ENCODE measurements at regions not wholly inside any gene's neighbourhood (a gene's known extent, or its start where the extent isn't known, plus 50 kb on each side); places are given as distances from the start of the nearest gene placed in this dataset.

DNA sequence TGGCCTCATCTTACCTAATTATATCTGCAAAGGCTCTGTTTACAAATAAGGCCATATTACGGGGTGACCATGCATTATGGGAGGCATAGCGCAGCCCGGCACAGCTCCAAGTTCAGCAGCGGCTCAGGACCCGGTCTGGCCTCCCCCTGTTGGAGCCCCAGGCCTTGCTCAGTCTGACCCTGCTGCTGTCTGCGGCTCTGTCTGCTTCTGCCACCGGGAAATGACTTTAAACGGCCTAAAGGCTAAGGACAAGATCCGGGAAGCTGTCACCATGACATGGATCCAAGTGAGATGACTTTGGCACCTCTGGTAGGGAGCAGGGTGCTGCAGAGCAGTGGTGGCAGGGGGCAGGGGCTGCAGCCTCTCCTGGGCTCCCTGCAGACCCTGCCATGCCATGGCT, 140.6 kb upstream of the GSE1 start:
- Histone ChIP-seq H3K36me3 (ENCODE audit: control insufficient read depth, low read length) (no peaks in the 10 kb centered on the region), H3K9me2 (replicated peaks; ENCODE audit: control insufficient read depth, low read length) (no peaks in the 10 kb centered on the region), H3K4me2 (ENCODE audit: low read length) (no peak overlapping the region), H3F3A (ENCODE audit: control insufficient read depth, insufficient read depth) (no peaks in the 10 kb centered on the region), H3K27ac (ENCODE audit: low read depth, low read length) (no peak overlapping the region), H3K4me1 (ENCODE audit: control insufficient read depth, low read length) (no peaks in the 10 kb centered on the region), H3K9me3 (ENCODE audit: control insufficient read depth, insufficient read depth, low read length) (no peaks in the 10 kb centered on the region), H3K4me3 (ENCODE audit: low read length) (no peak overlapping the region), H4K20me1 (ENCODE audit: control insufficient read depth, insufficient read depth, low read depth, low read length) (no peaks in the 10 kb centered on the region), H3K27me3 (ENCODE audit: control insufficient read depth, low read length) (peaks cover 12% of the 10 kb centered on the region), H3K79me2 (ENCODE audit: control insufficient read depth, low read length) (no peaks in the 10 kb centered on the region)
- TF ChIP-seq EZH2phosphoT487 (IDR thresholded peaks at IDR 0.05; ENCODE audit: borderline replicate concordance, low read length) = no peak
- TF ChIP-seq, protein P1, sequence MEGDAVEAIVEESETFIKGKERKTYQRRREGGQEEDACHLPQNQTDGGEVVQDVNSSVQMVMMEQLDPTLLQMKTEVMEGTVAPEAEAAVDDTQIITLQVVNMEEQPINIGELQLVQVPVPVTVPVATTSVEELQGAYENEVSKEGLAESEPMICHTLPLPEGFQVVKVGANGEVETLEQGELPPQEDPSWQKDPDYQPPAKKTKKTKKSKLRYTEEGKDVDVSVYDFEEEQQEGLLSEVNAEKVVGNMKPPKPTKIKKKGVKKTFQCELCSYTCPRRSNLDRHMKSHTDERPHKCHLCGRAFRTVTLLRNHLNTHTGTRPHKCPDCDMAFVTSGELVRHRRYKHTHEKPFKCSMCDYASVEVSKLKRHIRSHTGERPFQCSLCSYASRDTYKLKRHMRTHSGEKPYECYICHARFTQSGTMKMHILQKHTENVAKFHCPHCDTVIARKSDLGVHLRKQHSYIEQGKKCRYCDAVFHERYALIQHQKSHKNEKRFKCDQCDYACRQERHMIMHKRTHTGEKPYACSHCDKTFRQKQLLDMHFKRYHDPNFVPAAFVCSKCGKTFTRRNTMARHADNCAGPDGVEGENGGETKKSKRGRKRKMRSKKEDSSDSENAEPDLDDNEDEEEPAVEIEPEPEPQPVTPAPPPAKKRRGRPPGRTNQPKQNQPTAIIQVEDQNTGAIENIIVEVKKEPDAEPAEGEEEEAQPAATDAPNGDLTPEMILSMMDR (IDR thresholded peaks at IDR 0.05; ENCODE audit: low read depth, low read length, poor library complexity, severe bottlenecking) = no peak

DNA sequence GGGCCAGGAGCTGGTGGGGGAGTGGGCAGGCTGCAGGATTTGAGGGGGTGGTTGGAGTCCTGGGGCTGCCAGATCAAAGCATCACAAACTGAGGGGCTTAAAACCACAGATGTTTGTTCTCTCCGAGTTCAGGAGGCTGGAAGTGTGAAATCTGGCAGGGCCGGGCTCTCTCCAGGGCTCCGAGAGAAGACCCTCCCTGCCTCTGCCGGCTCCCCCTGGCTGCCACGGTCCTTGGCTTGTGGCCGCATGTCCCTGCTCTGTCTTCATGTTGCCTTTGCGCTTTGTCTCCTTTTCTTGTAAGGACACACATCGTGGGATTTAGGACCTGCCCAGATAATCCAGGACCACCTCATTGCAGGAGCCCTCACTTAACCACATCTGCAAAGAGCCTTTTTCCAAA, 139.8 kb upstream of the GSE1 start:
- no peaks in the 10 kb centered on the region for H3K9me3 ChIP-seq (ENCODE audit: control insufficient read depth, insufficient read depth, low read length)
- H3F3A ChIP-seq (ENCODE audit: control insufficient read depth, insufficient read depth) = no peaks in the 10 kb centered on the region
- H4K20me1 ChIP-seq (ENCODE audit: control insufficient read depth, insufficient read depth, low read depth, low read length) = no peaks in the 10 kb centered on the region
- H3K27me3 ChIP-seq (ENCODE audit: control insufficient read depth, low read length) = peaks cover 12% of the 10 kb centered on the region
- TF ChIP-seq EZH2phosphoT487 (IDR thresholded peaks at IDR 0.05; ENCODE audit: borderline replicate concordance, low read length) = no peak
- TF ChIP-seq, protein P1 (IDR thresholded peaks at IDR 0.05; ENCODE audit: low read depth, low read length, poor library complexity, severe bottlenecking) = no peak
- H3K9me2 ChIP-seq (replicated peaks; ENCODE audit: control insufficient read depth, low read length) = no peaks in the 10 kb centered on the region
- H3K36me3 ChIP-seq (ENCODE audit: control insufficient read depth, low read length) = no peaks in the 10 kb centered on the region
- no peak overlapping the region for H3K27ac ChIP-seq (ENCODE audit: low read depth, low read length)
- no peak overlapping the region for H3K4me2 ChIP-seq (ENCODE audit: low read length)
- H3K4me3 ChIP-seq (ENCODE audit: low read length) = no peak overlapping the region
- H3K4me1 ChIP-seq (ENCODE audit: control insufficient read depth, low read length) = no peaks in the 10 kb centered on the region
- H3K79me2 ChIP-seq (ENCODE audit: control insufficient read depth, low read length) = no peaks in the 10 kb centered on the region

DNA sequence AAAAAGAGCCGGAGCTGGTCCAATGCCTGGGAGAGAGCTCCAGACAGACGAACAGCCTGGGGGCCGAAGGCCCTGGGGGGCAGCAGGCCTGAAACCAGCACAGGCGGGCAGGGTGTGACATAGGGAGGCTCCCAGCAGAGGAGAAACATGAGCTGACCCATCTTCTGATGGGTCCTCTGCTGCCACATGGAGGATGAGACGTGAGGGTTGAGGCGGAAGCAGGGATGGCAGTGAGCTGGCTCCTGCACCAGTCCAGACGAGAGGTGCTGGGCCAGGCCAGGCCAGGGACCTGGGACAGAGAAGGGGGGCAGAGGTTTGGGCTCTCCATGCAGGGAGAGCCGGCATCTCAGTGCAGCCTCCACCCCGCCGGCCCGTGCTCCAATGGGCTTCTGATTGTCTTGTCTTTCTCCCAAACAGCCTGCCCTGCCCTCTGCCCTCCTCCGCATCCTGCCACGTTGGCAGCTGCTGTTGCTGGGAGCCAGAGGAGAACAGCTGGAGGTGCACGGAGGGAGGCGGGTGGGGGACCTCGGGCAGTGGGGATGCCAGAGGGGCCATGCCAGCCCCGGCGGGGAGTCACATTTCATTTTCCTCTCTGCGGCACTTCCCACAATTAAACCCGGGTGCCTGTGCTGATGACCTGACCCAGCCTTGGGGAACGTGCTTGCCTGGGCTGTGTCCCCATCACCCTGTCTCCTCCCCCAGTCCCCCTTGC, 139.1 kb upstream of the GSE1 start:
- Histone ChIP-seq H3K79me2 (ENCODE audit: control insufficient read depth, low read length) (no peaks in the 10 kb centered on the region), H3K4me1 (ENCODE audit: control insufficient read depth, low read length) (no peaks in the 10 kb centered on the region), H3K4me2 (ENCODE audit: low read length) (no peak overlapping the region), H3F3A (ENCODE audit: control insufficient read depth, insufficient read depth) (no peaks in the 10 kb centered on the region), H4K20me1 (ENCODE audit: control insufficient read depth, insufficient read depth, low read depth, low read length) (no peaks in the 10 kb centered on the region), H3K9me2 (replicated peaks; ENCODE audit: control insufficient read depth, low read length) (no peaks in the 10 kb centered on the region), H3K9me3 (ENCODE audit: control insufficient read depth, insufficient read depth, low read length) (no peaks in the 10 kb centered on the region), H3K27ac (ENCODE audit: low read depth, low read length) (no peak overlapping the region), H3K27me3 (ENCODE audit: control insufficient read depth, low read length) (peaks cover 12% of the 10 kb centered on the region), H3K36me3 (ENCODE audit: control insufficient read depth, low read length) (no peaks in the 10 kb centered on the region), H3K4me3 (ENCODE audit: low read length) (no peak overlapping the region)
- TF ChIP-seq, protein P1 (IDR thresholded peaks at IDR 0.05; ENCODE audit: low read depth, low read length, poor library complexity, severe bottlenecking) = no peak
- no peak for TF ChIP-seq EZH2phosphoT487 (IDR thresholded peaks at IDR 0.05; ENCODE audit: borderline replicate concordance, low read length)
